ENCODE measurements at regions not wholly inside any gene's neighbourhood (a gene's known extent, or its start where the extent isn't known, plus 50 kb on each side); places are given as distances from the start of the nearest gene placed in this dataset.

DNA sequence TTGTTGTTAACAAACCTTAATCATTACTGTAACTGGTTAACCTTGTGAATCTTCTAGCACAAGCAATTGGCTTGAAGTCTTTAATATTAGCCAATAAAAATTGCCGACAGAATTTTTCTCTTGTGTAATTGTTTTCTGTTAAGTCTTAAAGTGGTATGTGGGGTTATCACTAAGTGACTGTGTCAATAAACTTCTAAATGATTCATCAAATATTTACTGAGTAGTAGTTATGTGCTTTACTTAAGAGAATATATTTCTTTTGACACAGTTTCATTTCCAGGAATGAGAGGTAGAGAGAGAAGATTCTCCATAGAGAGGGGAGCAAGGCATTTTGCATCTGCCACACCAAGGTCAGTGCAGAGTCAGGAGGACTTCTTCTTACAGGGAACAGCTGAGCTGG, 2361.6 kb upstream of the AGA start:
- Mint-ChIP-seq H3K27ac (ENCODE audit: unreplicated experiment) (no peak overlapping the region), H3K27me3 (ENCODE audit: insufficient read depth, unreplicated experiment) (peaks cover 19% of the 10 kb centered on the region), H3K9me3 (ENCODE audit: unreplicated experiment) (no peaks in the 10 kb centered on the region), H3K4me1 (ENCODE audit: low read depth, unreplicated experiment) (no peaks in the 10 kb centered on the region), H3K4me3 (ENCODE audit: unreplicated experiment) (no peak overlapping the region), H3K36me3 (ENCODE audit: insufficient read depth, unreplicated experiment) (no peaks in the 10 kb centered on the region)
- Histone ChIP-seq H3K4me1 (0 out of 2 replicates have a peak, but pooled peaks cover 4% of the 10 kb centered on the region), H3K9me3 (no peaks in the 10 kb centered on the region), H3K4me3 (ENCODE audit: low read depth, low read length) (no peak overlapping the region), H3K27me3 (replicated peaks; ENCODE audit: control insufficient read depth, insufficient read depth, low read length) (no peaks in the 10 kb centered on the region), H3K36me3 (ENCODE audit: control insufficient read depth, insufficient read depth, low read length) (no peaks in the 10 kb centered on the region)
- TF ChIP-seq, protein P1, sequence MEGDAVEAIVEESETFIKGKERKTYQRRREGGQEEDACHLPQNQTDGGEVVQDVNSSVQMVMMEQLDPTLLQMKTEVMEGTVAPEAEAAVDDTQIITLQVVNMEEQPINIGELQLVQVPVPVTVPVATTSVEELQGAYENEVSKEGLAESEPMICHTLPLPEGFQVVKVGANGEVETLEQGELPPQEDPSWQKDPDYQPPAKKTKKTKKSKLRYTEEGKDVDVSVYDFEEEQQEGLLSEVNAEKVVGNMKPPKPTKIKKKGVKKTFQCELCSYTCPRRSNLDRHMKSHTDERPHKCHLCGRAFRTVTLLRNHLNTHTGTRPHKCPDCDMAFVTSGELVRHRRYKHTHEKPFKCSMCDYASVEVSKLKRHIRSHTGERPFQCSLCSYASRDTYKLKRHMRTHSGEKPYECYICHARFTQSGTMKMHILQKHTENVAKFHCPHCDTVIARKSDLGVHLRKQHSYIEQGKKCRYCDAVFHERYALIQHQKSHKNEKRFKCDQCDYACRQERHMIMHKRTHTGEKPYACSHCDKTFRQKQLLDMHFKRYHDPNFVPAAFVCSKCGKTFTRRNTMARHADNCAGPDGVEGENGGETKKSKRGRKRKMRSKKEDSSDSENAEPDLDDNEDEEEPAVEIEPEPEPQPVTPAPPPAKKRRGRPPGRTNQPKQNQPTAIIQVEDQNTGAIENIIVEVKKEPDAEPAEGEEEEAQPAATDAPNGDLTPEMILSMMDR (IDR thresholded peaks at IDR 0.05; ENCODE audit: insufficient read depth in 1 of 2, low read depth in 1 of 2, low read length in 1 of 2, severe bottlenecking in 1 of 2, unreplicated experiment in 1 of 2): no peak
- ChIA-PET POLR2A (no interaction called here), CTCF (no interaction called here)
- BruUV-seq (replicated peaks): no TSS peak
- intact Hi-C loops (cut with micrococcal nuclease; ENCODE audit: unreplicated experiment): no loop called here
- DNase-seq: no peak

DNA sequence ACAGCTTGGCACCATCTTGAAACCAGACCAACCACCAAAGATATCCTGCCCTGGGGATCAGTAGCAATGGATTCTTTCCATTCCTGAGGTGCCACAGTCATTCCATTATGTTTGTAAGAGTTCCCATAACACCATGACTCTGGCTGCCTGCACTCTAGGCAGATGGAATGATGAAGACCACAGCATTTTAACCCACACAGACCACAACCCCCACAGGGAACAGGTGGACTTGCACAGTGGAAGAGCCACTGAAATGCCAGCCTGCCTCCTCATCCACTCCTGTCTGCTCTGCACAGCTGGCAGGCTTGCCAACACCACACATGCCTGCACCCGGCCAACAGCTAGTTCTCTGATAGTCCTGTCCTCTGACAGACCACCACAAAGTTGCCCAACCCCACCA, 2362.2 kb upstream of the AGA start:
- no peak overlapping the region for H3K27ac Mint-ChIP-seq (ENCODE audit: unreplicated experiment)
- CTCF ChIA-PET: no interaction called here
- no peaks in the 10 kb centered on the region for H3K9me3 Mint-ChIP-seq (ENCODE audit: unreplicated experiment)
- no TSS peak for BruUV-seq (replicated peaks)
- no peaks in the 10 kb centered on the region for H3K4me1 Mint-ChIP-seq (ENCODE audit: low read depth, unreplicated experiment)
- peaks cover 19% of the 10 kb centered on the region for H3K27me3 Mint-ChIP-seq (ENCODE audit: insufficient read depth, unreplicated experiment)
- intact Hi-C loops (cut with micrococcal nuclease; ENCODE audit: unreplicated experiment): no loop called here
- 0 out of 2 replicates have a peak, but pooled peaks cover 4% of the 10 kb centered on the region for H3K4me1 ChIP-seq
- no peak overlapping the region for H3K4me3 ChIP-seq (ENCODE audit: low read depth, low read length)
- POLR2A ChIA-PET: no interaction called here
- H3K36me3 Mint-ChIP-seq (ENCODE audit: insufficient read depth, unreplicated experiment): no peaks in the 10 kb centered on the region
- TF ChIP-seq, protein P1 (IDR thresholded peaks at IDR 0.05; ENCODE audit: insufficient read depth in 1 of 2, low read depth in 1 of 2, low read length in 1 of 2, severe bottlenecking in 1 of 2, unreplicated experiment in 1 of 2): no peak
- DNase-seq: no peak
- H3K9me3 ChIP-seq: no peaks in the 10 kb centered on the region
- H3K4me3 Mint-ChIP-seq (ENCODE audit: unreplicated experiment): no peak overlapping the region
- H3K36me3 ChIP-seq (ENCODE audit: control insufficient read depth, insufficient read depth, low read length): no peaks in the 10 kb centered on the region
- no peaks in the 10 kb centered on the region for H3K27me3 ChIP-seq (replicated peaks; ENCODE audit: control insufficient read depth, insufficient read depth, low read length)

DNA sequence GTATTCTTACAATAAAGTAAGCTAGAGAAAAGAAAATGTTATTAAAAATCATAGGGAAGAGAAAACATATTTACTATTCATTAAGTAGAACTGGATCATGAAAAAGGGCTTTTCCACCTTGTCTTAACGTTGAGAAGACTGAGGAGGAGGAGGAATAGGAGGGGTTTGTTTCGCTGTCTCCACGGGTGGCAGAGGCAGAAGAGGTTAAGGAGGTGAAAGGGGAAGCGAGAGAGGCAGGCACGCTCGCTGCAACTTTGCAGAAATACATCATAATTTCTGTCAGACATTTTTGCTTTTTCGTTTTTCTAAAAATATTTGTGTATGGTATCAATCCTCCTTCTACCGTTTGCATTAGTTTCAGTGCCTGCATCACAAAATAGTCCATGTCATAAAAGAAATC, 2375.1 kb upstream of the AGA start:
- TF ChIP-seq, protein P1 (IDR thresholded peaks at IDR 0.05; ENCODE audit: insufficient read depth in 1 of 2, low read depth in 1 of 2, low read length in 1 of 2, severe bottlenecking in 1 of 2, unreplicated experiment in 1 of 2): no peak
- no peaks in the 10 kb centered on the region for H3K4me1 ChIP-seq
- Mint-ChIP-seq H3K4me3 (ENCODE audit: unreplicated experiment) (no peak overlapping the region), H3K9me3 (ENCODE audit: unreplicated experiment) (no peaks in the 10 kb centered on the region), H3K36me3 (ENCODE audit: insufficient read depth, unreplicated experiment) (no peaks in the 10 kb centered on the region), H3K27me3 (ENCODE audit: insufficient read depth, unreplicated experiment) (peaks cover 8% of the 10 kb centered on the region), H3K4me1 (ENCODE audit: low read depth, unreplicated experiment) (no peaks in the 10 kb centered on the region), H3K27ac (ENCODE audit: unreplicated experiment) (no peak overlapping the region)
- ChIA-PET CTCF (no interaction called here), POLR2A (no interaction called here)
- no peak for DNase-seq
- no TSS peak for BruUV-seq (replicated peaks)
- H3K27me3 ChIP-seq (replicated peaks; ENCODE audit: control insufficient read depth, insufficient read depth, low read length): no peaks in the 10 kb centered on the region
- H3K9me3 ChIP-seq: no peaks in the 10 kb centered on the region
- intact Hi-C loops (cut with micrococcal nuclease; ENCODE audit: unreplicated experiment): no loop called here
- no peak overlapping the region for H3K4me3 ChIP-seq (ENCODE audit: low read depth, low read length)
- H3K36me3 ChIP-seq (ENCODE audit: control insufficient read depth, insufficient read depth, low read length): no peaks in the 10 kb centered on the region

Measured in Caco-2 (cell line).